Fibroblast of lung (primary cell): ENCODE measurements at regions not wholly inside any gene's neighbourhood (a gene's known extent, or its start where the extent isn't known, plus 50 kb on each side); places are given as distances from the start of the nearest gene placed in this dataset.

ENCODE experiments used
- DNase-seq, 2 donors: peaks; one replicate each; pipeline versions ENCODE4 v3.0.0 to v3.0.0-alpha.2; 2010; ENCODE audit warnings: low read depth in 2 of 2
- H2AFZ ChIP-seq: 2 replicates; pipeline ENCODE4 v1.5.1; 2012; ENCODE audit warnings: low read length, control low read depth, inconsistent platforms
- H3K27ac ChIP-seq: 2 replicates; pipeline ENCODE4 v1.5.1; 2011; ENCODE audit warnings: low read length, control low read depth; ENCODE audit not compliant: insufficient read depth
- H3K27me3 ChIP-seq: 2 replicates; pipeline ENCODE4 v1.5.1; 2011; ENCODE audit warnings: mild to moderate bottlenecking, low read length; ENCODE audit not compliant: control insufficient read depth, insufficient read depth
- H3K36me3 ChIP-seq: 2 replicates; pipeline ENCODE4 v1.5.1; 2011; ENCODE audit warnings: low read length; ENCODE audit not compliant: control insufficient read depth, insufficient read depth
- H3K4me1 ChIP-seq: 2 replicates; pipeline ENCODE4 v1.5.1; 2011; ENCODE audit warnings: low read length; ENCODE audit not compliant: control insufficient read depth, insufficient read depth; ENCODE audit errors: extremely low read depth
- H3K4me2 ChIP-seq: 2 replicates; pipeline ENCODE4 v1.5.1; 2011; ENCODE audit warnings: low read length, control low read depth; ENCODE audit not compliant: insufficient read depth; ENCODE audit errors: extremely low read depth
- H3K4me3 ChIP-seq, 4 experiments: fragments of 200-600 bp in 1 of 4; sonication (generic) in 1 of 4; replicated peaks in 1 of 4; 2 replicates each; pipeline ENCODE4 v1.5.1; 2011 to 2016; ENCODE audit warnings: low read length in 4 of 4, low read depth in 3 of 4, mild to moderate bottlenecking in 3 of 4, control low read depth in 2 of 4, inconsistent platforms in 1 of 4, mixed read lengths in 1 of 4; ENCODE audit not compliant: insufficient read depth in 1 of 4; ENCODE audit errors: control extremely low read depth in 1 of 4
- H3K79me2 ChIP-seq: 2 replicates; pipeline ENCODE4 v1.5.1; 2012; ENCODE audit warnings: mild to moderate bottlenecking, low read length, inconsistent platforms; ENCODE audit not compliant: control insufficient read depth, insufficient read depth
- H3K9ac ChIP-seq: 2 replicates; pipeline ENCODE4 v1.5.1; 2011; ENCODE audit warnings: mild to moderate bottlenecking, low read length, control low read depth; ENCODE audit not compliant: insufficient read depth
- H3K9me3 ChIP-seq: 2 replicates; pipeline ENCODE4 v1.5.1; 2012; ENCODE audit warnings: low read depth, low read length; ENCODE audit not compliant: control insufficient read depth, insufficient read depth
- H4K20me1 ChIP-seq: 2 replicates; pipeline ENCODE4 v1.5.1; 2011; ENCODE audit warnings: low read length; ENCODE audit not compliant: control insufficient read depth, insufficient read depth; ENCODE audit errors: extremely low read depth
- CTCF ChIP-seq, 2 donors: IDR thresholded peaks in 1 of 2; conservative IDR thresholded peaks in 1 of 2; 1 replicate in 1 of 2; 2 replicates in 1 of 2; pipeline ENCODE4 v1.5.1; 2011 to 2012; ENCODE audit warnings: low read length in 2 of 2, control low read depth in 1 of 2, inconsistent platforms in 1 of 2, low read depth in 1 of 2, mild to moderate bottlenecking in 1 of 2
- EZH2 ChIP-seq: IDR thresholded peaks from 2 replicates; pipeline ENCODE4 v1.5.1; 2012; ENCODE audit warnings: low read length, control low read depth, mild to moderate bottlenecking; ENCODE audit errors: missing control alignments

- Histone ChIP-seq H3K27ac (no peak overlapping the region), H3K27me3 (peaks cover 2% of the 10 kb centered on the region), H3K4me1 (no peaks in the 10 kb centered on the region), H3K9ac (no peak overlapping the region), H3K79me2 (no peaks in the 10 kb centered on the region), H3K36me3 (no peaks in the 10 kb centered on the region), H2AFZ (no peak overlapping the region), H3K4me3 (no peak overlapping the region), H3K9me3 (no peaks in the 10 kb centered on the region), H3K4me2 (no peak overlapping the region), H4K20me1 (no peaks in the 10 kb centered on the region)
- no peak for TF ChIP-seq CTCF (conservative IDR thresholded peaks at IDR 0.05 in 1 of 2, IDR thresholded peaks at IDR 0.05 in 1 of 2; ENCODE audit: low read depth in 1 of 2, low read length in 2 of 2)
- TF ChIP-seq EZH2, result no peak
- DNase-seq, result no peak
Measured at GRCh38 chr1:10945991-10946509, 66.4 kb upstream of the TARDBP start.

- peaks cover 2% of the 10 kb centered on the region for H3K27me3 ChIP-seq
- H3K9me3 ChIP-seq, result no peaks in the 10 kb centered on the region
- H2AFZ ChIP-seq, result no peak overlapping the region
- no peaks in the 10 kb centered on the region for H3K79me2 ChIP-seq
- DNase-seq, result no peak
- H4K20me1 ChIP-seq, result no peaks in the 10 kb centered on the region
- H3K4me2 ChIP-seq, result no peak overlapping the region
- no peak overlapping the region for H3K4me3 ChIP-seq
- no peaks in the 10 kb centered on the region for H3K4me1 ChIP-seq
- TF ChIP-seq EZH2, result no peak
- no peak for TF ChIP-seq CTCF (conservative IDR thresholded peaks at IDR 0.05 in 1 of 2, IDR thresholded peaks at IDR 0.05 in 1 of 2; ENCODE audit: low read depth in 1 of 2, low read length in 2 of 2)
- no peak overlapping the region for H3K9ac ChIP-seq
- H3K36me3 ChIP-seq, result no peaks in the 10 kb centered on the region
- no peak overlapping the region for H3K27ac ChIP-seq
Measured at GRCh38 chr1:10947181-10947580, 65.3 kb upstream of the TARDBP start.

- TF ChIP-seq EZH2 (no peak), CTCF (conservative IDR thresholded peaks at IDR 0.05 in 1 of 2, IDR thresholded peaks at IDR 0.05 in 1 of 2; ENCODE audit: low read depth in 1 of 2, low read length in 2 of 2) (no peak)
- H3K27ac ChIP-seq, result no peak overlapping the region
- no peaks in the 10 kb centered on the region for H3K36me3 ChIP-seq
- H4K20me1 ChIP-seq, result no peaks in the 10 kb centered on the region
- H3K27me3 ChIP-seq, result peaks cover 2% of the 10 kb centered on the region
- no peak overlapping the region for H3K4me3 ChIP-seq
- H3K9me3 ChIP-seq, result no peaks in the 10 kb centered on the region
- H2AFZ ChIP-seq, result no peak overlapping the region
- no peak overlapping the region for H3K4me2 ChIP-seq
- no peaks in the 10 kb centered on the region for H3K4me1 ChIP-seq
- no peaks in the 10 kb centered on the region for H3K79me2 ChIP-seq
- H3K9ac ChIP-seq, result no peak overlapping the region
- DNase-seq, result no peak
Measured at GRCh38 chr1:10947691-10948462, 64.6 kb upstream of the TARDBP start.
